ENCODE measurements at regions not wholly inside any gene's neighbourhood (a gene's known extent, or its start where the extent isn't known, plus 50 kb on each side); places are given as distances from the start of the nearest gene placed in this dataset.

- H3K36me3 ChIP-seq: no peaks in the 10 kb centered on the region
- no peaks in the 10 kb centered on the region for H3K4me1 ChIP-seq
- ATAC-seq: no peak
- no peaks in the 10 kb centered on the region for H3K9me3 ChIP-seq
- intact Hi-C loops (cut with DNase I): no loop called here
- no peak overlapping the region for H3K27ac ChIP-seq
- H3K27me3 ChIP-seq: no peaks in the 10 kb centered on the region
- TF ChIP-seq CTCF (IDR thresholded peaks at IDR 0.05) (no peak), POLR2A (IDR thresholded peaks at IDR 0.05) (no peak)
- no peak for DNase-seq
- 78 to 87% (median 85%) methylated on average over 3 of the region's 3 CpGs for WGBS, 4 donors
- H3K4me3 ChIP-seq: no peak overlapping the region
Measured at GRCh38 chr2:34337735-34338134, 738.6 kb upstream of the FAM98A start.

GRCh38 chr2:34332813-34333212, 733.7 kb upstream of the FAM98A start:
- DNase-seq: no peak
- Histone ChIP-seq H3K36me3 (no peaks in the 10 kb centered on the region), H3K27me3 (no peaks in the 10 kb centered on the region), H3K9me3 (peaks cover 0 to 4% (median 0%) of the 10 kb centered on the region in 12 donors), H3K4me1 (no peaks in the 10 kb centered on the region), H3K27ac (no peak overlapping the region), H3K4me3 (no peak overlapping the region)
- 54 to 63% (median 61%) methylated on average over 2 of the region's 2 CpGs for WGBS, 4 donors
- ATAC-seq: no peak
- TF ChIP-seq POLR2A (IDR thresholded peaks at IDR 0.05) (no peak), CTCF (IDR thresholded peaks at IDR 0.05) (no peak)
- intact Hi-C loops (cut with DNase I): no loop called here

- H3K9me3 ChIP-seq: peaks cover 0 to 3% (median 0%) of the 10 kb centered on the region in 12 donors
- DNase-seq (no peak), ATAC-seq (no peak)
- H3K4me3 ChIP-seq: no peak overlapping the region
- H3K4me1 ChIP-seq: no peaks in the 10 kb centered on the region
- TF ChIP-seq CTCF (IDR thresholded peaks at IDR 0.05) (no peak), POLR2A (IDR thresholded peaks at IDR 0.05) (no peak)
- H3K27ac ChIP-seq: no peak overlapping the region
- no peaks in the 10 kb centered on the region for H3K36me3 ChIP-seq
- H3K27me3 ChIP-seq: no peaks in the 10 kb centered on the region
- intact Hi-C loops (cut with DNase I): no loop called here
- WGBS, 4 donors: 76 to 83% (median 79%) methylated on average over 2 of the region's 2 CpGs
Measured at GRCh38 chr2:34320056-34320455, 721.0 kb upstream of the FAM98A start.

- TF ChIP-seq POLR2A (IDR thresholded peaks at IDR 0.05) (no peak), CTCF (IDR thresholded peaks at IDR 0.05) (no peak)
- DNase-seq: peak in 2 of 5 donors; percentile 25 to 26
Measured at GRCh38 chr2:34317797-34318196, 718.7 kb upstream of the FAM98A start.

More at GRCh38 chr2:34317797-34318196, 718.7 kb upstream of the FAM98A start:
- Histone ChIP-seq H3K27me3 (peaks cover 0 to 3% (median 0%) of the 10 kb centered on the region in 9 donors), H3K4me1 (no peaks in the 10 kb centered on the region), H3K4me3 (no peak overlapping the region), H3K36me3 (no peaks in the 10 kb centered on the region), H3K9me3 (peaks cover 0 to 4% (median 0%) of the 10 kb centered on the region in 12 donors), H3K27ac (no peak overlapping the region)
- 17 to 26% (median 21%) methylated on average over 3 of the region's 3 CpGs for WGBS, 4 donors
- intact Hi-C loops (cut with DNase I): no loop called here
- ATAC-seq: peak in 1 of 4 donors; percentile 49
